ENCODE measurements at regions not wholly inside any gene's neighbourhood (a gene's known extent, or its start where the extent isn't known, plus 50 kb on each side); places are given as distances from the start of the nearest gene placed in this dataset.

DNA sequence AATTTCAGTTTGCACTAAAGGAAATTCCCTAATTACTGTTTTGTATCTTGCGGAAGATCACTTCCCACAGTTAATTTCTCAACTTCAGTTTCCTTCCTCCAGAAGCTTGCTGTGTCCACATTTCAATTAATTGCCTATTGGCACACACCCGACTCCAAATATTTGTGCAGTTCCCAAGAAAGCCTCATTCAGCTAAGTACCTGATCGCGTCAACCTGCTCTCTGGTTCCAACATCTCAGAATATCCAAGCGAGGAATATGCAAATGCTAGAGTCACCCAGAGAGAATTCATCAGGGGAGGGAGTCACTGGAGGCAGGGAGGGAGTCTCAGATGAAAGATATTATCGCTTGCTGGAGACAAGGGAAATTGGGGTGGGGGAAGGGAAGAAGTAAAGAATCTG, 351.3 kb downstream of the RRAGC start:
- H3K27ac ChIP-seq (ENCODE audit: low read depth), result no peak overlapping the region
- Mint-ChIP-seq H3K9me3 (no peaks in the 10 kb centered on the region), H3K27me3 (ENCODE audit: insufficient read depth, low read depth, poor library complexity) (peaks cover 2% of the 10 kb centered on the region), H3K4me3 (no peak overlapping the region), H3K36me3 (ENCODE audit: low read depth) (no peaks in the 10 kb centered on the region), H3K27ac (no peak overlapping the region; the same call in 1 of the 2 replicates), H3K4me1 (peaks cover 32% of the 10 kb centered on the region)
- ATAC-seq, result no peak; the same call in 2 of the 3 replicates
- H3K4me3 ChIP-seq, result no peak overlapping the region
- H3K4me2 ChIP-seq, result peak overlapping the region; percentile 42; the same call in 1 of the 2 replicates
- peak overlapping the region; percentile 74; the same call in 1 of the 2 replicates for H2AFZ ChIP-seq
- H3K36me3 ChIP-seq (ENCODE audit: insufficient read depth), result no peaks in the 10 kb centered on the region
- H3K4me1 ChIP-seq (ENCODE audit: insufficient read depth), result peaks cover 18% of the 10 kb centered on the region
- TF ChIP-seq ZNF114 (CRISPR knock-in tag; IDR thresholded peaks at IDR 0.05), result no peak
- DNase-seq (ENCODE audit: low spot score), result peak; percentile 29
- no peaks in the 10 kb centered on the region for H3K79me2 ChIP-seq (replicated peaks; ENCODE audit: insufficient read depth)
- no peaks in the 10 kb centered on the region for H4K20me1 ChIP-seq (replicated peaks; ENCODE audit: insufficient read depth)
- no peaks in the 10 kb centered on the region for H3K9me2 ChIP-seq (ENCODE audit: insufficient read depth)
- H3F3A ChIP-seq (replicated peaks; ENCODE audit: low read depth), result no peaks in the 10 kb centered on the region
- no peaks in the 10 kb centered on the region for H3K27me3 ChIP-seq (ENCODE audit: insufficient read depth)

DNA sequence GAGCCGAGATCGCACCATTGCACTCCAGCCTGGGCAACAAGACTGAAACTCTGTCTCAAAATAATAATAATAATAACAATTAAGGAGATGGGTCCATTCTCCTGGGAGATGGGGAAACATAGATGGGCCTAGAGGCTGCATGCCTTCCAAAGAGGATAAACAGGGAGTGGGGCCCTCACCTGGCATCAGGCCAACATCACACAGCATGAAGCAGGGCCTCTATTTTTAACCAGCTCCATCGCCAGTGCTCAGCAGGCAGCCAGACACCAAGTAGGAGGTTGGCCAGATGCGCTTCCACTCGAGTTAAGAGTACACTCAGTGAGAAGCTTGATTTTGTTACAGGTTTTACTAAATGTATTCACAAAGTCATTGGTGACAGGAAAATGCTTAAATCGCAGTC, 352.0 kb downstream of the RRAGC start:
- no peaks in the 10 kb centered on the region for H3F3A ChIP-seq (replicated peaks; ENCODE audit: low read depth)
- H3K27ac ChIP-seq (ENCODE audit: low read depth), result no peak overlapping the region
- H3K27ac Mint-ChIP-seq, result no peak overlapping the region
- TF ChIP-seq NANOG (IDR thresholded peaks at IDR 0.05; ENCODE audit: borderline replicate concordance), result no peak
- TF ChIP-seq, protein P1, sequence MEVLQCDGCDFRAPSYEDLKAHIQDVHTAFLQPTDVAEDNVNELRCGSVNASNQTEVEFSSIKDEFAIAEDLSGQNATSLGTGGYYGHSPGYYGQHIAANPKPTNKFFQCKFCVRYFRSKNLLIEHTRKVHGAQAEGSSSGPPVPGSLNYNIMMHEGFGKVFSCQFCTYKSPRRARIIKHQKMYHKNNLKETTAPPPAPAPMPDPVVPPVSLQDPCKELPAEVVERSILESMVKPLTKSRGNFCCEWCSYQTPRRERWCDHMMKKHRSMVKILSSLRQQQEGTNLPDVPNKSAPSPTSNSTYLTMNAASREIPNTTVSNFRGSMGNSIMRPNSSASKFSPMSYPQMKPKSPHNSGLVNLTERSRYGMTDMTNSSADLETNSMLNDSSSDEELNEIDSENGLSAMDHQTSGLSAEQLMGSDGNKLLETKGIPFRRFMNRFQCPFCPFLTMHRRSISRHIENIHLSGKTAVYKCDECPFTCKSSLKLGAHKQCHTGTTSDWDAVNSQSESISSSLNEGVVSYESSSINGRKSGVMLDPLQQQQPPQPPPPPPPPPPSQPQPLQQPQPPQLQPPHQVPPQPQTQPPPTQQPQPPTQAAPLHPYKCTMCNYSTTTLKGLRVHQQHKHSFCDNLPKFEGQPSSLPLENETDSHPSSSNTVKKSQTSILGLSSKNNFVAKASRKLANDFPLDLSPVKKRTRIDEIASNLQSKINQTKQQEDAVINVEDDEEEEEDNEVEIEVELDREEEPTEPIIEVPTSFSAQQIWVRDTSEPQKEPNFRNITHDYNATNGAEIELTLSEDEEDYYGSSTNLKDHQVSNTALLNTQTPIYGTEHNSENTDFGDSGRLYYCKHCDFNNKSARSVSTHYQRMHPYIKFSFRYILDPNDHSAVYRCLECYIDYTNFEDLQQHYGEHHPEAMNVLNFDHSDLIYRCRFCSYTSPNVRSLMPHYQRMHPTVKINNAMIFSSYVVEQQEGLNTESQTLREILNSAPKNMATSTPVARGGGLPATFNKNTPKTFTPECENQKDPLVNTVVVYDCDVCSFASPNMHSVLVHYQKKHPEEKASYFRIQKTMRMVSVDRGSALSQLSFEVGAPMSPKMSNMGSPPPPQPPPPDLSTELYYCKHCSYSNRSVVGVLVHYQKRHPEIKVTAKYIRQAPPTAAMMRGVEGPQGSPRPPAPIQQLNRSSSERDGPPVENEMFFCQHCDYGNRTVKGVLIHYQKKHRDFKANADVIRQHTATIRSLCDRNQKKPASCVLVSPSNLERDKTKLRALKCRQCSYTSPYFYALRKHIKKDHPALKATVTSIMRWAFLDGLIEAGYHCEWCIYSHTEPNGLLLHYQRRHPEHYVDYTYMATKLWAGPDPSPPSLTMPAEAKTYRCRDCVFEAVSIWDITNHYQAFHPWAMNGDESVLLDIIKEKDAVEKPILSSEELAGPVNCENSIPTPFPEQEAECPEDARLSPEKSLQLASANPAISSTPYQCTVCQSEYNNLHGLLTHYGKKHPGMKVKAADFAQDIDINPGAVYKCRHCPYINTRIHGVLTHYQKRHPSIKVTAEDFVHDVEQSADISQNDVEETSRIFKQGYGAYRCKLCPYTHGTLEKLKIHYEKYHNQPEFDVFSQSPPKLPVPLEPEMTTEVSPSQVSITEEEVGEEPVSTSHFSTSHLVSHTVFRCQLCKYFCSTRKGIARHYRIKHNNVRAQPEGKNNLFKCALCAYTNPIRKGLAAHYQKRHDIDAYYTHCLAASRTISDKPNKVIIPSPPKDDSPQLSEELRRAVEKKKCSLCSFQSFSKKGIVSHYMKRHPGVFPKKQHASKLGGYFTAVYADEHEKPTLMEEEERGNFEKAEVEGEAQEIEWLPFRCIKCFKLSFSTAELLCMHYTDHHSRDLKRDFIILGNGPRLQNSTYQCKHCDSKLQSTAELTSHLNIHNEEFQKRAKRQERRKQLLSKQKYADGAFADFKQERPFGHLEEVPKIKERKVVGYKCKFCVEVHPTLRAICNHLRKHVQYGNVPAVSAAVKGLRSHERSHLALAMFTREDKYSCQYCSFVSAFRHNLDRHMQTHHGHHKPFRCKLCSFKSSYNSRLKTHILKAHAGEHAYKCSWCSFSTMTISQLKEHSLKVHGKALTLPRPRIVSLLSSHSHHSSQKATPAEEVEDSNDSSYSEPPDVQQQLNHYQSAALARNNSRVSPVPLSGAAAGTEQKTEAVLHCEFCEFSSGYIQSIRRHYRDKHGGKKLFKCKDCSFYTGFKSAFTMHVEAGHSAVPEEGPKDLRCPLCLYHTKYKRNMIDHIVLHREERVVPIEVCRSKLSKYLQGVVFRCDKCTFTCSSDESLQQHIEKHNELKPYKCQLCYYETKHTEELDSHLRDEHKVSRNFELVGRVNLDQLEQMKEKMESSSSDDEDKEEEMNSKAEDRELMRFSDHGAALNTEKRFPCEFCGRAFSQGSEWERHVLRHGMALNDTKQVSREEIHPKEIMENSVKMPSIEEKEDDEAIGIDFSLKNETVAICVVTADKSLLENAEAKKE (CRISPR knock-in tag; IDR thresholded peaks at IDR 0.05), result no peak
- TF ChIP-seq, protein P2, sequence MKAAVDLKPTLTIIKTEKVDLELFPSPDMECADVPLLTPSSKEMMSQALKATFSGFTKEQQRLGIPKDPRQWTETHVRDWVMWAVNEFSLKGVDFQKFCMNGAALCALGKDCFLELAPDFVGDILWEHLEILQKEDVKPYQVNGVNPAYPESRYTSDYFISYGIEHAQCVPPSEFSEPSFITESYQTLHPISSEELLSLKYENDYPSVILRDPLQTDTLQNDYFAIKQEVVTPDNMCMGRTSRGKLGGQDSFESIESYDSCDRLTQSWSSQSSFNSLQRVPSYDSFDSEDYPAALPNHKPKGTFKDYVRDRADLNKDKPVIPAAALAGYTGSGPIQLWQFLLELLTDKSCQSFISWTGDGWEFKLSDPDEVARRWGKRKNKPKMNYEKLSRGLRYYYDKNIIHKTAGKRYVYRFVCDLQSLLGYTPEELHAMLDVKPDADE (IDR thresholded peaks at IDR 0.05), result no peak
- no peak for TF ChIP-seq ZNF331 (CRISPR knock-in tag; IDR thresholded peaks at IDR 0.05; ENCODE audit: low read depth)
- TF ChIP-seq, protein P3, sequence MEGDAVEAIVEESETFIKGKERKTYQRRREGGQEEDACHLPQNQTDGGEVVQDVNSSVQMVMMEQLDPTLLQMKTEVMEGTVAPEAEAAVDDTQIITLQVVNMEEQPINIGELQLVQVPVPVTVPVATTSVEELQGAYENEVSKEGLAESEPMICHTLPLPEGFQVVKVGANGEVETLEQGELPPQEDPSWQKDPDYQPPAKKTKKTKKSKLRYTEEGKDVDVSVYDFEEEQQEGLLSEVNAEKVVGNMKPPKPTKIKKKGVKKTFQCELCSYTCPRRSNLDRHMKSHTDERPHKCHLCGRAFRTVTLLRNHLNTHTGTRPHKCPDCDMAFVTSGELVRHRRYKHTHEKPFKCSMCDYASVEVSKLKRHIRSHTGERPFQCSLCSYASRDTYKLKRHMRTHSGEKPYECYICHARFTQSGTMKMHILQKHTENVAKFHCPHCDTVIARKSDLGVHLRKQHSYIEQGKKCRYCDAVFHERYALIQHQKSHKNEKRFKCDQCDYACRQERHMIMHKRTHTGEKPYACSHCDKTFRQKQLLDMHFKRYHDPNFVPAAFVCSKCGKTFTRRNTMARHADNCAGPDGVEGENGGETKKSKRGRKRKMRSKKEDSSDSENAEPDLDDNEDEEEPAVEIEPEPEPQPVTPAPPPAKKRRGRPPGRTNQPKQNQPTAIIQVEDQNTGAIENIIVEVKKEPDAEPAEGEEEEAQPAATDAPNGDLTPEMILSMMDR (conservative IDR thresholded peaks at IDR 0.05; ENCODE audit: low read depth in 2 of 2), result no peak; a peak in 1 of 4 replicates
- TF ChIP-seq POLR2AphosphoS5 (IDR thresholded peaks at IDR 0.05; ENCODE audit: low read depth), result no peak
- H3K4me1 ChIP-seq (ENCODE audit: insufficient read depth), result peaks cover 18% of the 10 kb centered on the region
- H3K36me3 ChIP-seq (ENCODE audit: insufficient read depth), result no peaks in the 10 kb centered on the region
- H3K4me2 ChIP-seq, result no peak overlapping the region
- H3K4me1 Mint-ChIP-seq, result peaks cover 34% of the 10 kb centered on the region
- DNase-seq (ENCODE audit: low spot score), result no peak
- H3K9me3 Mint-ChIP-seq, result no peaks in the 10 kb centered on the region
- H3K9me2 ChIP-seq (ENCODE audit: insufficient read depth), result no peaks in the 10 kb centered on the region
- H4K20me1 ChIP-seq (replicated peaks; ENCODE audit: insufficient read depth), result no peaks in the 10 kb centered on the region
- H3K36me3 Mint-ChIP-seq (ENCODE audit: low read depth), result no peaks in the 10 kb centered on the region
- no peak for ATAC-seq
- H3K4me3 Mint-ChIP-seq, result no peak overlapping the region
- H2AFZ ChIP-seq, result no peak overlapping the region
- H3K4me3 ChIP-seq, result no peak overlapping the region
- H3K79me2 ChIP-seq (replicated peaks; ENCODE audit: insufficient read depth), result no peaks in the 10 kb centered on the region
- H3K27me3 Mint-ChIP-seq (ENCODE audit: insufficient read depth, low read depth, poor library complexity), result peaks cover 2% of the 10 kb centered on the region
- H3K27me3 ChIP-seq (ENCODE audit: insufficient read depth), result no peaks in the 10 kb centered on the region

Data from GM23338 (cell line).